CMK (cell line): ENCODE measurements at regions not wholly inside any gene's neighbourhood (a gene's known extent, or its start where the extent isn't known, plus 50 kb on each side); places are given as distances from the start of the nearest gene placed in this dataset.
"Not testable (repeated sequence)": the region's sequence is repeated elsewhere in the genome, so short reads cannot be mapped to it uniquely, and the experiment has no call there.

Experiments
- DNase-seq: peaks from one replicate; pipeline ENCODE4 v3.0.0-alpha.2; 2010; ENCODE audit warnings: low read depth

- DNase-seq: no peak
These were observed 138.7 kb downstream of the YTHDC2 start for GRCh38 chr5:113652161-113652560.

- no peak for DNase-seq
These were observed 141.3 kb downstream of the YTHDC2 start for GRCh38 chr5:113654828-113655227.

GRCh38 chr5:113660206-113660605 lies 146.7 kb downstream of the YTHDC2 start:
- DNase-seq: no peak

- no peak for DNase-seq
These were observed 147.3 kb downstream of the YTHDC2 start for GRCh38 chr5:113660706-113661250.

- DNase-seq: no peak
These were observed 150.5 kb downstream of the YTHDC2 start for GRCh38 chr5:113663879-113664541.

GRCh38 chr5:113673041-113673440 lies 159.5 kb downstream of the YTHDC2 start:
- no peak for DNase-seq

- DNase-seq: no peak
These were observed 161.7 kb downstream of the YTHDC2 start for GRCh38 chr5:113675166-113675565.

GRCh38 chr5:113678202-113678601 lies 164.7 kb downstream of the YTHDC2 start:
- no peak for DNase-seq

- peak; percentile 12 for DNase-seq
These were observed 165.6 kb downstream of the YTHDC2 start for GRCh38 chr5:113678924-113679575.

- no peak for DNase-seq
These were observed 167.0 kb downstream of the YTHDC2 start for GRCh38 chr5:113680534-113680933.

- DNase-seq: no peak
These were observed 169.1 kb downstream of the YTHDC2 start for GRCh38 chr5:113682497-113683136.

GRCh38 chr5:113683211-113683610 lies 169.7 kb downstream of the YTHDC2 start:
- no peak for DNase-seq

GRCh38 chr5:113686599-113686998 lies 173.1 kb downstream of the YTHDC2 start:
- no peak for DNase-seq

- DNase-seq: no peak
These were observed 176.2 kb downstream of the YTHDC2 start for GRCh38 chr5:113689647-113690046.

GRCh38 chr5:113692466-113692865 lies 179.0 kb downstream of the YTHDC2 start:
- no peak for DNase-seq

- DNase-seq: no peak
These were observed 179.5 kb downstream of the YTHDC2 start for GRCh38 chr5:113692891-113693457.

GRCh38 chr5:113693701-113694100 lies 180.2 kb downstream of the YTHDC2 start:
- no peak for DNase-seq

- DNase-seq: no peak
These were observed 181.1 kb downstream of the YTHDC2 start for GRCh38 chr5:113694576-113694975.

GRCh38 chr5:113703266-113703665 lies 189.8 kb downstream of the YTHDC2 start:
- DNase-seq: no peak

- no peak for DNase-seq
These were observed 192.2 kb downstream of the YTHDC2 start for GRCh38 chr5:113705657-113706056.

- DNase-seq: no peak
These were observed 199.6 kb downstream of the YTHDC2 start for GRCh38 chr5:113713051-113713450.

GRCh38 chr5:113715921-113716320 lies 202.4 kb downstream of the YTHDC2 start:
- not testable (repeated sequence) for DNase-seq

- DNase-seq: no peak
These were observed 206.1 kb downstream of the YTHDC2 start for GRCh38 chr5:113719549-113719948.
